ENCODE measurements at regions not wholly inside any gene's neighbourhood (a gene's known extent, or its start where the extent isn't known, plus 50 kb on each side); places are given as distances from the start of the nearest gene placed in this dataset.

DNA sequence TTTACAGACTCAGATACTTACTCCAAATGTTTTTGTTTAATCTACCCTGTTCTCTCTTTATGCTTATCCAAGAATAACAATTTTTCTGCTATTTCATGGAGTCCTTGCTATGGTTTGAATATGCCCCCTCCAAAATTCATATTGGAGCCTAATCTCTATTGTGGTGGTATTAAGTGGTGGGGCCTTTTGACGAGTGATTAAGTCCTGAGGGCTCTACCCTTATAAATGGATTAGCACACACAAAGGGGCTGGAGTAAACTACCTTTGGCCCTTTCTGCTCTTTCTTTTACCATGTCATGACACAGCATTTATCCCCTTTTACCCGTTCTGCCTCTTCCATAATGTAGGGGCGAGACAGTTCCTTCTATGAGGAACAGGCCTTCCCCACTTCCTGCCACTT lies 285.5 kb downstream of the GASK1B start:
- Histone ChIP-seq H3K4me1 (ENCODE audit: control insufficient read depth in 2 of 2, insufficient read depth in 1 of 2, low read depth in 1 of 2, low read length in 2 of 2) (peaks cover 0 to 2% of the 10 kb centered on the region in 2 donors), H3K18ac (ENCODE audit: low read length) (no peak overlapping the region), H2BK5ac (ENCODE audit: low read length) (no peak overlapping the region), H3K27me3 (ENCODE audit: control insufficient read depth in 3 of 3, insufficient read depth in 3 of 3, low read depth in 1 of 3, low read length in 3 of 3) (no peaks in the 10 kb centered on the region), H4K91ac (ENCODE audit: low read depth, low read length, poor library complexity) (no peak overlapping the region), H2BK120ac (ENCODE audit: low read depth, low read length) (no peak overlapping the region), H2AFZ (ENCODE audit: low read length) (no peak overlapping the region), H3K9me3 (replicated peaks in 1 of 2; ENCODE audit: control insufficient read depth in 2 of 2, insufficient read depth in 1 of 2, low read depth in 1 of 2, low read length in 2 of 2) (no peaks in the 10 kb centered on the region), H3K36me3 (replicated peaks in 1 of 2; ENCODE audit: control insufficient read depth in 2 of 2, insufficient read depth in 2 of 2, low read length in 2 of 2) (no peaks in the 10 kb centered on the region), H3K9ac (ENCODE audit: low read depth, low read length, poor library complexity) (no peak overlapping the region), H2BK12ac (ENCODE audit: low read length) (no peak overlapping the region), H3K79me1 (ENCODE audit: low read depth, low read length) (no peaks in the 10 kb centered on the region), H4K8ac (ENCODE audit: low read depth, low read length) (no peak overlapping the region), H3K14ac (ENCODE audit: low read length) (no peak overlapping the region), H3K27ac (replicated peaks; ENCODE audit: low read length) (no peak overlapping the region), H3K4me3 (ENCODE audit: low read length in 2 of 2) (no peak overlapping the region), H2AK5ac (ENCODE audit: low read depth, low read length) (no peak overlapping the region), H3K4ac (ENCODE audit: low read length) (no peak overlapping the region), H3K4me2 (ENCODE audit: insufficient read depth, low read length, poor library complexity, severe bottlenecking) (no peak overlapping the region), H2BK15ac (ENCODE audit: low read length) (no peak overlapping the region), H3K23ac (ENCODE audit: low read depth, low read length, poor library complexity) (no peak overlapping the region)
- WGBS, 2 donors (ENCODE audit: extremely low coverage in 2 of 2, insufficient read length in 2 of 2, insufficient replicate concordance in 1 of 2), result no CpG with 5 or more reads among the region's 3 CpGs
- no peak for DNase-seq (ENCODE audit: low spot score)

DNA sequence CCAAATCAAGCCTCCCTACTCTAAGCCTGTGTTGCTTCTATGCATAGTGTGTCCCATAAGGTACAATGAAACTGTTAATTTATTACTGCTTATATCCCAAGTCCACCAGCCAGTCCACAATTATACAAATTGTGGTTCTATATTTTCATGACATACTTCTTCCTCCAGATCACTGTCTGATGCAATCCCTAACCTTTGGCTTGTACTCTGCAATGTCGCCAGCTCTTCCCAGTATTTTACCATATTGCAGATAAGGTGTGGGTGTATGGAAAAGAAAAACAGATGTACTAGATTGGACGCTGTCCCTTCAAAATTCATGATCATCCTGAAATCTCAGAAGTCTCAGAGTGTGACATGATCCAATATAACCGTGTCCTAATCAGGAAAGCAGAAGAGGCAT lies 286.2 kb downstream of the GASK1B start:
- H3K27me3 ChIP-seq (ENCODE audit: control insufficient read depth in 3 of 3, insufficient read depth in 3 of 3, low read depth in 1 of 3, low read length in 3 of 3), result no peaks in the 10 kb centered on the region
- no peak for DNase-seq (ENCODE audit: low spot score)
- H3K36me3 ChIP-seq (replicated peaks in 1 of 2; ENCODE audit: control insufficient read depth in 2 of 2, insufficient read depth in 2 of 2, low read length in 2 of 2), result no peaks in the 10 kb centered on the region
- H2AFZ ChIP-seq (ENCODE audit: low read length), result no peak overlapping the region
- no peak overlapping the region for H3K23ac ChIP-seq (ENCODE audit: low read depth, low read length, poor library complexity)
- H3K4me1 ChIP-seq (ENCODE audit: control insufficient read depth in 2 of 2, insufficient read depth in 1 of 2, low read depth in 1 of 2, low read length in 2 of 2), result peaks cover 0 to 2% of the 10 kb centered on the region in 2 donors
- H2AK5ac ChIP-seq (ENCODE audit: low read depth, low read length), result no peak overlapping the region
- no peaks in the 10 kb centered on the region for H3K9me3 ChIP-seq (replicated peaks in 1 of 2; ENCODE audit: control insufficient read depth in 2 of 2, insufficient read depth in 1 of 2, low read depth in 1 of 2, low read length in 2 of 2)
- H3K18ac ChIP-seq (ENCODE audit: low read length), result no peak overlapping the region
- no peak overlapping the region for H2BK5ac ChIP-seq (ENCODE audit: low read length)
- H4K8ac ChIP-seq (ENCODE audit: low read depth, low read length), result no peak overlapping the region
- no peaks in the 10 kb centered on the region for H3K79me1 ChIP-seq (ENCODE audit: low read depth, low read length)
- H4K91ac ChIP-seq (ENCODE audit: low read depth, low read length, poor library complexity), result no peak overlapping the region
- no peak overlapping the region for H2BK120ac ChIP-seq (ENCODE audit: low read depth, low read length)
- no peak overlapping the region for H2BK15ac ChIP-seq (ENCODE audit: low read length)
- H3K9ac ChIP-seq (ENCODE audit: low read depth, low read length, poor library complexity), result no peak overlapping the region
- H3K4ac ChIP-seq (ENCODE audit: low read length), result no peak overlapping the region
- no peak overlapping the region for H3K27ac ChIP-seq (replicated peaks; ENCODE audit: low read length)
- H2BK12ac ChIP-seq (ENCODE audit: low read length), result no peak overlapping the region
- no peak overlapping the region for H3K4me3 ChIP-seq (ENCODE audit: low read length in 2 of 2)
- H3K4me2 ChIP-seq (ENCODE audit: insufficient read depth, low read length, poor library complexity, severe bottlenecking), result no peak overlapping the region
- WGBS, 2 donors (ENCODE audit: extremely low coverage in 2 of 2, insufficient read length in 2 of 2, insufficient replicate concordance in 1 of 2), result no CpG with 5 or more reads among the region's 3 CpGs
- no peak overlapping the region for H3K14ac ChIP-seq (ENCODE audit: low read length)

DNA sequence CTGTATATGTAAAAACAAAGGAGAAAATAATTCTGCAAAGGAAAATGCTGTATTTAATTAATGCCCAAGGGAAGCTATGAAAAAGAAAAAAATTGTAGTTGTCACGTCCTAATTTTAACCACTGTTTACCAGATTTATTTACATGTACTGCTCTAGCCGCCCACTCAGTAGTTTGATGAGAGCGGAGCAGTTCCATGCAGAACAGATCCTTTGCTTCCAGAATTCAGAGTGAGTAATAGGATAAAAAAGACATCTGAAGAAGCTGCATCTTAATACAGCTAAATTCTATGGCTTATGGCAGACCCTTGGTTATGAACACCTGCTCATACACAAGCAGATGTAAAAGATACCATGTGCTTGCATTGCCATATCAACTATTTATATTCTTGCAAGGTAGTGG lies 287.0 kb downstream of the GASK1B start:
- Histone ChIP-seq H3K18ac (ENCODE audit: low read length) (no peak overlapping the region), H3K79me1 (ENCODE audit: low read depth, low read length) (no peaks in the 10 kb centered on the region), H3K9me3 (replicated peaks in 1 of 2; ENCODE audit: control insufficient read depth in 2 of 2, insufficient read depth in 1 of 2, low read depth in 1 of 2, low read length in 2 of 2) (no peaks in the 10 kb centered on the region), H3K9ac (ENCODE audit: low read depth, low read length, poor library complexity) (no peak overlapping the region), H3K27me3 (ENCODE audit: control insufficient read depth in 3 of 3, insufficient read depth in 3 of 3, low read depth in 1 of 3, low read length in 3 of 3) (no peaks in the 10 kb centered on the region), H2BK15ac (ENCODE audit: low read length) (no peak overlapping the region), H4K8ac (ENCODE audit: low read depth, low read length) (no peak overlapping the region), H3K4me3 (ENCODE audit: low read length in 2 of 2) (no peak overlapping the region), H3K4me1 (ENCODE audit: control insufficient read depth in 2 of 2, insufficient read depth in 1 of 2, low read depth in 1 of 2, low read length in 2 of 2) (peaks cover 0 to 2% of the 10 kb centered on the region in 2 donors), H2AK5ac (ENCODE audit: low read depth, low read length) (no peak overlapping the region), H2BK120ac (ENCODE audit: low read depth, low read length) (no peak overlapping the region), H2BK12ac (ENCODE audit: low read length) (no peak overlapping the region), H3K14ac (ENCODE audit: low read length) (no peak overlapping the region), H2AFZ (ENCODE audit: low read length) (no peak overlapping the region), H2BK5ac (ENCODE audit: low read length) (no peak overlapping the region), H3K27ac (replicated peaks; ENCODE audit: low read length) (no peak overlapping the region), H3K4me2 (ENCODE audit: insufficient read depth, low read length, poor library complexity, severe bottlenecking) (no peak overlapping the region), H4K91ac (ENCODE audit: low read depth, low read length, poor library complexity) (no peak overlapping the region), H3K36me3 (replicated peaks in 1 of 2; ENCODE audit: control insufficient read depth in 2 of 2, insufficient read depth in 2 of 2, low read length in 2 of 2) (no peaks in the 10 kb centered on the region), H3K4ac (ENCODE audit: low read length) (no peak overlapping the region), H3K23ac (ENCODE audit: low read depth, low read length, poor library complexity) (no peak overlapping the region)
- no peak for DNase-seq (ENCODE audit: low spot score)
- WGBS, 2 donors (ENCODE audit: extremely low coverage in 2 of 2, insufficient read length in 2 of 2, insufficient replicate concordance in 1 of 2), result no CpG with 5 or more reads among the region's 3 CpGs

DNA sequence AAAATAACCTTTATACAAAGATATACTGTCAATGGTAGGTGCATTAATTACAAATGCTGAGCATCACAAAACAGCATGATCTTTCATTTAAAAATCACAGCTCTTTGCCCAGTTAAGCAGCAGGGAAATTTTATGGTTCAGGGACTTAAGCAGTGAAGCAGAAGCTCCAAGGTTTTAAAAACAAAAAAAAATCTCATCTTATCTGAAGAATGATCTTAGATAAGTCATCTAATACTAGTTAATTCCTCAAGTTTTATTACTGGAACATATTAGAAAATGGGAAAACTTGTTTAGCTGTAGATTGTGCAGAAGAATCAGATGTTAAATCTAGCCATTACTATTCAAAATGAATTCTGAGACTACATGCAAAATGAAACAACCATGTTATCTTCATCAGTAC lies 289.9 kb downstream of the GASK1B start:
- H3K14ac ChIP-seq (ENCODE audit: low read length), result no peak overlapping the region
- no peaks in the 10 kb centered on the region for H3K36me3 ChIP-seq (replicated peaks in 1 of 2; ENCODE audit: control insufficient read depth in 2 of 2, insufficient read depth in 2 of 2, low read length in 2 of 2)
- H3K9me3 ChIP-seq (replicated peaks in 1 of 2; ENCODE audit: control insufficient read depth in 2 of 2, insufficient read depth in 1 of 2, low read depth in 1 of 2, low read length in 2 of 2), result no peaks in the 10 kb centered on the region
- H2BK5ac ChIP-seq (ENCODE audit: low read length), result no peak overlapping the region
- no peak overlapping the region for H2BK15ac ChIP-seq (ENCODE audit: low read length)
- no peak overlapping the region for H3K4me2 ChIP-seq (ENCODE audit: insufficient read depth, low read length, poor library complexity, severe bottlenecking)
- H3K27me3 ChIP-seq (ENCODE audit: control insufficient read depth in 3 of 3, insufficient read depth in 3 of 3, low read depth in 1 of 3, low read length in 3 of 3), result no peaks in the 10 kb centered on the region
- no peak overlapping the region for H3K4me3 ChIP-seq (ENCODE audit: low read length in 2 of 2)
- DNase-seq (ENCODE audit: low spot score), result no peak
- no peak overlapping the region for H3K4ac ChIP-seq (ENCODE audit: low read length)
- no peak overlapping the region for H2AK5ac ChIP-seq (ENCODE audit: low read depth, low read length)
- no peak overlapping the region for H3K18ac ChIP-seq (ENCODE audit: low read length)
- no peaks in the 10 kb centered on the region for H3K4me1 ChIP-seq (ENCODE audit: control insufficient read depth in 2 of 2, insufficient read depth in 1 of 2, low read depth in 1 of 2, low read length in 2 of 2)
- no peak overlapping the region for H3K27ac ChIP-seq (replicated peaks; ENCODE audit: low read length)
- no peak overlapping the region for H4K91ac ChIP-seq (ENCODE audit: low read depth, low read length, poor library complexity)
- no peak overlapping the region for H3K23ac ChIP-seq (ENCODE audit: low read depth, low read length, poor library complexity)
- H2AFZ ChIP-seq (ENCODE audit: low read length), result peak overlapping the region; percentile 56
- no peak overlapping the region for H2BK120ac ChIP-seq (ENCODE audit: low read depth, low read length)
- H2BK12ac ChIP-seq (ENCODE audit: low read length), result no peak overlapping the region
- no peak overlapping the region for H3K9ac ChIP-seq (ENCODE audit: low read depth, low read length, poor library complexity)
- no peak overlapping the region for H4K8ac ChIP-seq (ENCODE audit: low read depth, low read length)
- H3K79me1 ChIP-seq (ENCODE audit: low read depth, low read length), result no peaks in the 10 kb centered on the region
